GM21390 (cell line): ENCODE measurements at regions not wholly inside any gene's neighbourhood (a gene's known extent, or its start where the extent isn't known, plus 50 kb on each side); places are given as distances from the start of the nearest gene placed in this dataset.
"Not testable (repeated sequence)": the region's sequence is repeated elsewhere in the genome, so short reads cannot be mapped to it uniquely, and the experiment has no call there.

Experiments
- ATAC-seq: cut with Tn5 transposase; IDR thresholded peaks from one replicate; pipeline ENCODE4 v1.9.1; 2021; ENCODE audit not compliant: unreplicated experiment

GRCh38 chr5:62142351-62142750 lies 163.7 kb upstream of the KIF2A start:
- no peak for ATAC-seq

GRCh38 chr5:62143268-62144229 lies 162.5 kb upstream of the KIF2A start:
- no peak for ATAC-seq

GRCh38 chr5:62144401-62145022 lies 161.5 kb upstream of the KIF2A start:
- no peak for ATAC-seq

- no peak for ATAC-seq
Observed at GRCh38 chr5:62149879-62150278, 156.1 kb upstream of the KIF2A start.

- no peak for ATAC-seq
Observed at GRCh38 chr5:62152394-62153087, 153.5 kb upstream of the KIF2A start.

DNA sequence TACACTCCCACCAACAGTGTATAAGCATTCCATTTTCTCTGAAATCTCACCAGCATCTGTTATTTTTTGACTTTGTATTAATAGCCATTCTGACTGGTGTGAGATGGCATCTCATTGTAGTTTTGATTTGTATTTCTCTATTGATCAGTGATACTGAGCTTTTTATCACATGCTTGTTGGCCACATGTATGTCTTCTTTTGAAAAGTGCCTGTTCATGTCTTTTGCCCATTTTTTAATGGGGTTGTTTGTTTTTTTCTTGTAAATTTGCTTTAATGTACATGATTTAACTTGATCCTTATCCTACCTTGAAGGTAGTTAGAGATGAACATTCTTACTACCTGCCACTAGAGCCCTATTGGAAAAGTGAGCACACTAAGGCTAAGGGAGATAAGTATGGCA lies 151.2 kb upstream of the KIF2A start:
- no peak for ATAC-seq

DNA sequence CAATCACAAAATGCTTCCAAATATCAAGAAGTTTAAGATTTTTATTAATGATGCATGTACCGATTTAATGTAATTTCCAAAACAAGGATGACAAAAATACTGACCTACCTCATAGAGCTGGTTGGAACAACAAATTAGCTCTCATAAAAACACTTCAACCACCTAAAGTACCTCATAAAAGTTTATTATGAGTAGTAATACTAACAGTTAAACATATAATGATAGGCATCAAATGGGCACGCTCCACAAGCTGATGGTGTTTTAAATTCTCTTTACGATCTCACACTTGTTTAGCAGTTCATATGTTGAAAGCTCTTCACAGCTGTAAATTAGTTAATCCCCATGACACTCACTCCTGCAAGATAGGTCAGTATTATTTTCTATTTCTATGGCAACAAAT lies 150.0 kb upstream of the KIF2A start:
- no peak for ATAC-seq

DNA sequence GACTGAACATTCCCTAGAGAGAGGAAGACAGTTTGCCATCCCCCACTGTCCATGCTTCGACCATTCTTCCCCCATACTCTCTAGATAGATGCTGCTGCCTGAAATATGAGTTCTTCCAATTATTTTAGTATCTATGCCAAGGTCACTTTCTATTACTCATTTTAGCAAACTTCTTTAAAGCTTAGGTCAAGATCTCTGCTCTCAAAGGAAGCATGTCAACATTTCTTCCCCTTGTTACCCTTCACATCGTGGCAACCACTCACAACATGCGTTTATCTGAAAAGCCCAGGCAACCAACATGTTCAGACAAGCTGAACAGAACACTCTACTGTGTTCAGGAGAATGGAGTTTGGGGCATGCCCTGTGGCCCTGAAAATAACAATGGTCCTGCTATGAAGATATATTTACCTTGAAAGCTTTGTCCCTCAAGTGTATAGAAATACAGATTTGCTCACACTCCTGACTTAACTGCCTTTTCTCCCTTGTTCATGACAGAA lies 138.4 kb upstream of the KIF2A start:
- no peak for ATAC-seq

GRCh38 chr5:62168506-62169281 lies 137.3 kb upstream of the KIF2A start:
- no peak for ATAC-seq

DNA sequence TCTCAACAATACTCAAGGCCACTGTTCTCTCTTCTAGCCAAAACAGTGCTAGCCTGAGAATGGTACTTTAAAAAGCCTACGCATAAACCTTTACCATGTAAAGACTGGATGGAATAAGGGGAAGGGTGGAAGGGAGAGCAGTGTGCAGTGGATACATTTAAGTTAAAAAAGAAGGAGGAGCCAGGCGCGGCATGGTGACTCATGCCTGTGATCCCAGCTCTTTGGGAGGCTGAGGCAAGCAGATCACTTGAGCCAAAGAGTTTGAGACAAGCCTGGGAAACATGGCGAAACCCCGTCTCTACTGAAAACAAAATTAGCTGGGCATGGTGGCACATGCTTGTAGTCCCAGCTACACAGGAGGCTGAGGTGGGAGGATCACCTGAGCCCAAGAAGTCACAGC lies 127.7 kb upstream of the KIF2A start:
- no peak for ATAC-seq

GRCh38 chr5:62182802-62183201 lies 123.2 kb upstream of the KIF2A start:
- no peak for ATAC-seq

DNA sequence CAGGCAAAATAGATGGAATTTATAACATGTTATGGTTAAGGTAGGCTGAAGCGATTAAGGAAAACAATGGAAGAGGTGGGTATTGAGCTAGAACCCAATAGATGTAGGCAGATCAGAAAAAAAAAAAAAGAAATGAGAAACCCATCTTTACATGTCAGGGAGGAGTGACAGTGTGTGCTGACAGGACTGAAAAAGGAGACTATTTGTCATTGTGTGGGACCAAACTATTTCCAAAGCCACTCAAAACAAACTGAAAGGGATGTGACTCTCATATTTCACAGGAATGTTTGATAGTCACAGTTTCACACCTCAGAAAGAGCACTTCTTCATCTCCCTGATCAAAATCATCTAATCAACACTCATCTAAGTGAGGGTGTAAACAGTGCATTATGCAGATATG lies 122.3 kb upstream of the KIF2A start:
- ATAC-seq: no peak

GRCh38 chr5:62184444-62184843 lies 121.6 kb upstream of the KIF2A start:
- no peak for ATAC-seq

- ATAC-seq: no peak
Observed at GRCh38 chr5:62190173-62190572, 115.8 kb upstream of the KIF2A start.

- ATAC-seq: no peak
Observed at GRCh38 chr5:62190931-62191330, 115.1 kb upstream of the KIF2A start.

DNA sequence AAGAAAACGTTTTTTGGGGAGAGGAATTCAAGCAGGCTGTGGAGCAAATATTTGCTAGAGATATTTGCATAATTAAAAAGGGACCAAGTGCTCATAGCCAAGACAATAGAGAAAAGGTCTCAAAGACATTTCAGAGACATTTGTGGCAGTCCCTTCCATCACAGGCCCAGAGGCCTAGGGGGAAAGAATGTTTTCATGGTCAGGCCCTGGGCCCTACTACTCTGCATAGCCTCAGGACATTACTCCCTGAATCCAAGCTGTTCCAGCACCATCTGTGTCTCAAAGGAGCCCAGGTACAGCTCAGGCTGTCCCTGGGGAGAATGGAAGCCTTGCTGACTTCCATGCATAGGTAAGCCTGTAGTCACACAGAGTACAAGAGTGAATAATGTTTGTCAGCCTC lies 113.0 kb upstream of the KIF2A start:
- no peak for ATAC-seq

DNA sequence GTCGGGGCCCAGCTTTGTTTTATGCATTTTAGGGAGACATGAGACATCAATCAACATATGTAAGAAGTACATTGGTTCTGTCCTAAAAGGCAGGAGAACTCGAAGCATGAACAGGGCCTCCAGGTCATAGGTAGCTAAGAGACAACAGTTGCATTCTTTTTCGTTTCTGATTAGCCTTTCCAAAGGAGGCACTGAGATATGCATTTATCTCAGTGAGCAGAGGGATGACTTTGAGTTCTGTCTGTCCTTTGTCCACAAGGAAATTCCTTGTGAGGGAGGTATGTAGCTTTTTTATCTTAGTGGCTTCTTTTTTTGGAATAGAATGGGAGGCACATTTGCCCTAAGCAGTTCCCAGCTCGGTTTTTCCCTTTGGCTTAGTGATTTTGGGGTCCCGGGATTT lies 109.5 kb upstream of the KIF2A start:
- not testable (repeated sequence) for ATAC-seq

GRCh38 chr5:62197697-62198096 lies 108.3 kb upstream of the KIF2A start:
- ATAC-seq: no peak

DNA sequence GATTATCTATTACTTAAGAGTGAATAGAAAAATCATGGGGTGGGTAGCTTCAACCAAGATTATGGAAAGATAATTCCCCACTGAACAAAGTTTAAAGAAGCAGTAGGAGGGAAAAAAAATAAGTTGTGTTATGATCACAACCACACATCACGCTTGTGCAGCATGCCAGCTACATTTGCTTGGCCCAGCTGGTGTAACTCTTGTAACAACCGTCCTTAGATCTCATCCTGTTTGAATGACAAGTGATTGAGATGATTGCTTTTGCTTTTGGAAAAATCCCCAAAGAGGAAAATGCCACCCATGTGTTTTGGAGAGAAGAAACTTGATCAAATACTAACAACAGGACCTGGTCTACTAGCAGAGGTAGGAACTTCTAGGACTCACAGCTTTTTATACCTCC lies 107.6 kb upstream of the KIF2A start:
- no peak for ATAC-seq

GRCh38 chr5:62199792-62200716 lies 106.0 kb upstream of the KIF2A start:
- ATAC-seq: no peak
